Subcutaneous abdominal adipose tissue (tissue), 5 donors: ENCODE measurements at regions not wholly inside any gene's neighbourhood (a gene's known extent, or its start where the extent isn't known, plus 50 kb on each side); places are given as distances from the start of the nearest gene placed in this dataset.

ENCODE experiments used
- H3K27ac ChIP-seq: one replicate; pipeline ENCODE4 v1.7.0; 2013; ENCODE audit warnings: low read depth, mild to moderate bottlenecking, inconsistent platforms, low read length, moderate library complexity
- H3K27me3 ChIP-seq, 5 donors: one replicate each; pipeline ENCODE4 v1.7.0; 2013; ENCODE audit warnings: low read length in 5 of 5, inconsistent platforms in 1 of 5; ENCODE audit not compliant: control insufficient read depth in 5 of 5, insufficient read depth in 4 of 5
- H3K36me3 ChIP-seq, 5 donors: one replicate each; pipeline ENCODE4 v1.7.0; 2013; ENCODE audit warnings: low read length in 5 of 5; ENCODE audit not compliant: control insufficient read depth in 5 of 5, insufficient read depth in 5 of 5
- H3K4me1 ChIP-seq, 5 donors: one replicate each; pipeline ENCODE4 v1.7.0; 2013; ENCODE audit warnings: low read length in 5 of 5, mild to moderate bottlenecking in 3 of 5, moderate library complexity in 1 of 5; ENCODE audit not compliant: control insufficient read depth in 5 of 5, insufficient read depth in 5 of 5
- H3K4me3 ChIP-seq, 5 donors: one replicate each; pipeline ENCODE4 v1.7.0; 2013; ENCODE audit warnings: low read length in 5 of 5, low read depth in 1 of 5
- H3K9ac ChIP-seq, 5 donors: one replicate each; pipeline ENCODE4 v1.7.0; 2013; ENCODE audit warnings: low read length in 5 of 5, mild to moderate bottlenecking in 4 of 5, moderate library complexity in 3 of 5
- H3K9me3 ChIP-seq, 5 donors: one replicate each; pipeline ENCODE4 v1.7.0; 2013; ENCODE audit warnings: low read length in 5 of 5; ENCODE audit not compliant: control insufficient read depth in 5 of 5
- donor health status: healthy.
- donor health status: healthy.
- donor health status: healthy.
- donor health status: healthy.
- donor health status: healthy.

DNA sequence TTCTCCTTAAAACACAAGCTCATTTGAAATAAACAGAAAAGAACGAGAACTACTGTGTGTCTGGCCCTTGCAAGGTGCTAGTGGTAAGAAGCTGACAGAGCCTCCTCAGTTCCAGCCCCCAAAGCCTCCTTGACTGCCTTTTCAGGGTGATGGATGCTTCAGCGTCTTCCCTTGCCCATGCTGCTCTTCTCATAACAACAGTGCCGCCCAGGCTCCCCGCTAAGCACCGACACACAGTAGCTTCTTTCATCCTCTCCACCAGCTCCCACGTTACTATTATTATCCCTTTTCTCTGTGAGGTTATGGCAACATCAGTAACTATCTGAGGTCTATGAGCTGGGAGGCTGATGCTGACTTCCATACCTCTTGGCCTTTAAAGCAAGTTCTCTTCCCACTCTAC lies 418.6 kb downstream of the TSN start:
- H3K4me1 ChIP-seq = no peaks in the 10 kb centered on the region
- peaks cover 0 to 3% (median 0%) of the 10 kb centered on the region in 5 donors for H3K27me3 ChIP-seq
- H3K9me3 ChIP-seq = no peaks in the 10 kb centered on the region
- no peaks in the 10 kb centered on the region for H3K36me3 ChIP-seq
- H3K9ac ChIP-seq = no peak overlapping the region
- no peak overlapping the region for H3K4me3 ChIP-seq
- H3K27ac ChIP-seq = no peak overlapping the region

DNA sequence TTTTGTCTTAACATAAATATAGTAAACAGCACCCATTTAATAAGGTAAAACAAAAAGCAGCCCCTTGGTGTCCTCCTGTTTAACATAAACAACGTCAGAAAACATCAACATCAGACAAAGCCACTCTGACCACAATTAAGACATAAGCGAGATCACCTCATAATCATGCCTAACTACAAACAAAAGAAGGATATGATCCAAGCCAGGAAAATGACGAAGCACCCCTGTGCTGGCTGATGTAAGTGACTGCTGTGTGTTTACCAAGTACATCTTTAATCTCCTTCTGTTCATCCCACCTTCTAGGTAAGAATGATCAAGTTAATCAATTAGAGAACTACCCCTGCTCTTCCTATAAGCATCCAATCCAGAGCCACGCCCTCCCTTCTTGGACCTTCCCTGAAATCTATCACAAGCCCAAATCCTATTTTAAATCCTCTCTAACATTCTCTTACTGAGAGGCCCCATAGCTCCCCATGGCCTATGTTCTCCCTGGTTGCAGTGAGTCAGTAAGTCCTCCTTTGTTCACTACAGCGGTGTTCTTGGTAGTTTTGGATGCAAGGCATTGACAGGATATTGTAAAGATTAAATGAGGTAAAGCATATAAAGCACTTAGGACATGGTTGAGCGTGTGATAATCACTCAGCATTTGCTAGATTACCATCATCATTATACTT lies 424.2 kb downstream of the TSN start:
- Histone ChIP-seq H3K27me3 (no peaks in the 10 kb centered on the region), H3K9ac (no peak overlapping the region), H3K4me1 (no peaks in the 10 kb centered on the region), H3K9me3 (peaks cover 0 to 6% (median 3%) of the 10 kb centered on the region in 5 donors), H3K36me3 (no peaks in the 10 kb centered on the region), H3K4me3 (no peak overlapping the region), H3K27ac (no peak overlapping the region)

- H3K4me3 ChIP-seq = no peak overlapping the region
- no peaks in the 10 kb centered on the region for H3K36me3 ChIP-seq
Measured at GRCh38 chr2:122180972-122181371, 425.5 kb downstream of the TSN start.

GRCh38 chr2:122182616-122183355 lies 427.3 kb downstream of the TSN start:
- no peaks in the 10 kb centered on the region for H3K4me1 ChIP-seq

More at GRCh38 chr2:122180972-122181371, 425.5 kb downstream of the TSN start:
- Histone ChIP-seq H3K4me1 (no peaks in the 10 kb centered on the region), H3K9me3 (peaks cover 0 to 6% (median 3%) of the 10 kb centered on the region in 5 donors), H3K27ac (no peak overlapping the region), H3K9ac (no peak overlapping the region), H3K27me3 (no peaks in the 10 kb centered on the region)

GRCh38 chr2:122183890-122184289 lies 428.4 kb downstream of the TSN start:
- Histone ChIP-seq H3K4me1 (no peaks in the 10 kb centered on the region), H3K9me3 (peaks cover 0 to 6% (median 3%) of the 10 kb centered on the region in 5 donors), H3K9ac (no peak overlapping the region), H3K27me3 (no peaks in the 10 kb centered on the region), H3K27ac (no peak overlapping the region), H3K4me3 (no peak overlapping the region), H3K36me3 (no peaks in the 10 kb centered on the region)

More at GRCh38 chr2:122182616-122183355, 427.3 kb downstream of the TSN start:
- no peaks in the 10 kb centered on the region for H3K27me3 ChIP-seq
- peaks cover 0 to 6% (median 3%) of the 10 kb centered on the region in 5 donors for H3K9me3 ChIP-seq
- no peak overlapping the region for H3K9ac ChIP-seq
- H3K4me3 ChIP-seq = no peak overlapping the region
- H3K36me3 ChIP-seq = no peaks in the 10 kb centered on the region
- H3K27ac ChIP-seq = no peak overlapping the region

- H3K4me3 ChIP-seq = no peak overlapping the region
- H3K4me1 ChIP-seq = no peaks in the 10 kb centered on the region
- no peaks in the 10 kb centered on the region for H3K27me3 ChIP-seq
- no peaks in the 10 kb centered on the region for H3K36me3 ChIP-seq
- no peaks in the 10 kb centered on the region for H3K9me3 ChIP-seq
- H3K27ac ChIP-seq = no peak overlapping the region
- H3K9ac ChIP-seq = no peak overlapping the region
Measured at GRCh38 chr2:122186761-122187222, 431.3 kb downstream of the TSN start.

GRCh38 chr2:122191331-122191730 lies 435.9 kb downstream of the TSN start:
- Histone ChIP-seq H3K9ac (no peak overlapping the region), H3K4me3 (no peak overlapping the region), H3K4me1 (peaks cover 0 to 14% (median 3%) of the 10 kb centered on the region in 5 donors), H3K27me3 (no peaks in the 10 kb centered on the region), H3K36me3 (no peaks in the 10 kb centered on the region), H3K27ac (no peak overlapping the region), H3K9me3 (no peaks in the 10 kb centered on the region)

- Histone ChIP-seq H3K4me3 (no peak overlapping the region), H3K9ac (no peak overlapping the region), H3K4me1 (peaks cover 0 to 14% (median 3%) of the 10 kb centered on the region in 5 donors), H3K27me3 (no peaks in the 10 kb centered on the region), H3K27ac (no peak overlapping the region), H3K9me3 (no peaks in the 10 kb centered on the region), H3K36me3 (no peaks in the 10 kb centered on the region)
Measured at GRCh38 chr2:122193622-122194021, 438.2 kb downstream of the TSN start.

- no peak overlapping the region for H3K4me3 ChIP-seq
- no peak overlapping the region for H3K9ac ChIP-seq
- no peaks in the 10 kb centered on the region for H3K36me3 ChIP-seq
- no peaks in the 10 kb centered on the region for H3K27me3 ChIP-seq
- H3K4me1 ChIP-seq = peaks cover 0 to 14% (median 3%) of the 10 kb centered on the region in 5 donors
- no peak overlapping the region for H3K27ac ChIP-seq
- H3K9me3 ChIP-seq = peaks cover 0 to 2% (median 0%) of the 10 kb centered on the region in 5 donors
Measured at GRCh38 chr2:122194546-122194945, 439.1 kb downstream of the TSN start.

GRCh38 chr2:122203523-122203922 lies 448.1 kb downstream of the TSN start:
- H3K4me3 ChIP-seq = no peak overlapping the region
- no peaks in the 10 kb centered on the region for H3K27me3 ChIP-seq
- H3K36me3 ChIP-seq = no peaks in the 10 kb centered on the region
- no peak overlapping the region for H3K9ac ChIP-seq
- peaks cover 0 to 29% (median 21%) of the 10 kb centered on the region in 5 donors for H3K4me1 ChIP-seq
- no peak overlapping the region for H3K27ac ChIP-seq
- H3K9me3 ChIP-seq = peaks cover 0 to 7% (median 2%) of the 10 kb centered on the region in 5 donors
